VCaP (cell line): ENCODE measurements at regions not wholly inside any gene's neighbourhood (a gene's known extent, or its start where the extent isn't known, plus 50 kb on each side); places are given as distances from the start of the nearest gene placed in this dataset.

Experiments used
- H3K27ac ChIP-seq: fragments of 450-650 bp; 2 replicates; pipeline ENCODE4 v1.5.1; 2017
- CTCF ChIP-seq: fragments of 450-650 bp; conservative IDR thresholded peaks from 2 replicates; pipeline ENCODE4 v1.5.1; 2017; ENCODE audit warnings: mild to moderate bottlenecking, moderate library complexity

- no peak for TF ChIP-seq CTCF
- no peak overlapping the region for H3K27ac ChIP-seq
Observed at GRCh38 chr12:28975564-28976340, 173.3 kb upstream of the FAR2 start.

DNA sequence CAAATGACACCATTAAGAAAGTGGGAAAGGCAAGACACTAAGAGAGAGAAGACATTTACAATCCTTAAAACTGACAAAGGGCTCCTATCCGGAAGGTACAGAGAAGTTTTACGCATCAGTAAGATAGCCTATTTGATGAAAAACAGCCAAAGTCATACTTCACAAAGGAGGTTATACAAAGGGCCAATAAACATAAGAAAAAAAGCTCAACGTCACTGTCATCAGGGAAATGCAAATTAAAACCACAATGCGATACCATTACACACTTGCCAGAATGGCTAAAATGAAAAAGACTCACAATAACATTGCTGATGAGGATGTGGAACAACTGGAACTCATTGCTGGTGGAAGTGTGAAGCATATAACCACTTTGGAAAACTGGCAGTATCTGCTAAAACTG is 168.6 kb upstream of the FAR2 start:
- no peak for TF ChIP-seq CTCF
- no peak overlapping the region for H3K27ac ChIP-seq

DNA sequence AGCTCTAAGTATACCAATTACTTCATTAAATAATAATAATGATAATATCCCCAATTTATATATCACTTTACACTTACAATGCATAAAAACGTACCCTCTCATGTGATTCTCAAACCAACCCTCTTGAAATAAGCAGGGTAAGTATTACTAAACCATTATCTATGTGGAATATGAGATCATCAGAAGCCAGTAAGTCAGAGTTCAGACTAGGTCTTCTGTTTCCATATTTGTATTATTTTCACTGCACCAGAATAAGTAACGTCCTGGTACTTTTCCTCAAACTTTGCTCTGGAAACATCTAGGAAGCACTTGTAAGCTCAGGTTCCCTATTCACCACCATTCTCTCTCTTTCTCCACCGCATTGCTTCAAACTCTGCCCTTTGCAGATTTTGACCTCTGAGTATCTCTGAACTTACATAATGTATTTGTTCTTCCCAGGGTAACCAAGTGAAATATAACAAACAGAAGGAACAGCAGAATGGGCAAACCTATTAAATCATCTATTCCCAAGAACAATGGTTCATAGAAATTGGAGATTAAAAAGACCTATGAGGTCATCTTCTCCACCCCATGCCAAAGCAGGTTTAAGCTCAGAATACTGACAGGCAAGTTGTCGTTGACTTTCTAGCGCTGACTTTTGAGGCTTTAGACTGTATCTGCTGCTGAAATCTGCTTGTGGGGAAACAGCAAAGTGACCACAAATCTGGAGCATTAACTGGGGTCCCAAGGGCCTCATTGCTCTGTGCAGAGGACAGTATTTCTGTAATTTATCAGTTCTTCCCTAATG is 161.3 kb upstream of the FAR2 start:
- no peak for TF ChIP-seq CTCF
- no peak overlapping the region for H3K27ac ChIP-seq

GRCh38 chr12:28988325-28988704 is 160.8 kb upstream of the FAR2 start:
- no peak for TF ChIP-seq CTCF
- no peak overlapping the region for H3K27ac ChIP-seq

- TF ChIP-seq CTCF, result no peak
- H3K27ac ChIP-seq, result no peak overlapping the region
Observed at GRCh38 chr12:28991626-28992025, 157.5 kb upstream of the FAR2 start.

GRCh38 chr12:28993720-28994119 is 155.4 kb upstream of the FAR2 start:
- H3K27ac ChIP-seq, result no peak overlapping the region
- no peak for TF ChIP-seq CTCF

GRCh38 chr12:28994179-28994715 is 154.8 kb upstream of the FAR2 start:
- TF ChIP-seq CTCF, result no peak
- H3K27ac ChIP-seq, result no peak overlapping the region
